Lower lobe of right lung (tissue), 2 donors: ENCODE measurements at regions not wholly inside any gene's neighbourhood (a gene's known extent, or its start where the extent isn't known, plus 50 kb on each side); places are given as distances from the start of the nearest gene placed in this dataset.

Experiments used
- ATAC-seq, 2 donors: fragments of 200-7000 bp; cut with Tn5 transposase; one replicate each; pipeline ENCODE4 v1.9.1; 2020 to 2022; ENCODE audit warnings: mild to moderate bottlenecking in 2 of 2, moderate library complexity in 2 of 2
- DNase-seq: peaks from one replicate; pipeline ENCODE4 v3.0.0-alpha.2; 2020
- H3K27ac ChIP-seq: fragments of 200-600 bp; one replicate; pipeline ENCODE4 v1.8.0; 2022
- H3K27me3 ChIP-seq: fragments of 200-600 bp; one replicate; pipeline ENCODE4 v1.8.0; 2022; ENCODE audit warnings: low read depth
- H3K36me3 ChIP-seq: fragments of 200-600 bp; one replicate; pipeline ENCODE4 v1.8.0; 2022; ENCODE audit warnings: mild to moderate bottlenecking
- H3K4me1 ChIP-seq: fragments of 200-600 bp; one replicate; pipeline ENCODE4 v1.8.0; 2022
- H3K4me3 ChIP-seq: fragments of 200-600 bp; one replicate; pipeline ENCODE4 v1.8.0; 2022; ENCODE audit warnings: mild to moderate bottlenecking
- H3K9me3 ChIP-seq: fragments of 200-600 bp; one replicate; pipeline ENCODE4 v1.8.0; 2022
- intact Hi-C: fragments of 100-400 bp; cut with DNase I; formaldehyde crosslinking; loops from one replicate; pipeline ENCODE4 v1.11.0; 2022
- TF ChIP-seq, protein P1 (sequence below): fragments of 200-600 bp; IDR thresholded peaks from one replicate; pipeline ENCODE4 v1.8.0; 2022; ENCODE audit warnings: antibody characterized with exemption, mild to moderate bottlenecking
- donor health status: DM: no; HTN: yes; CAD: no; lungs with severe emphysema.

DNA sequence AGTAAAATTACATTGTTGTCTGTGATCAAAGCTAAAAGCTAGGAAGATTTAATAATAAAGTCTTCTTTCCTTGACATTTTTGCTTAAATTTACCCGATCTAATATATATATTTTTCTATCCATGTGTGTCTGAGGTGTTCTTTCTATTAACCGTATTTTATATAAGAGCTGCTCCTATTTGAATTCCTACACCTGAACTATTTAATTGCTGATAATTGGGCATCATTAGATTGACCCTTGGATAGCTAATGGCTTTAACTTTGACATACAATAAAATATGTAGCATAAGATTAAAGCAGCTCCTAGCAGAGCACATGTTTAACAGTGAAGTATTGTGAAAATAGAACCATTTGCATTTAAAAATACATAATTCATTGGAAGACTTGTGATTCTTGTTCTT, 792.7 kb downstream of the MAT2B start:
- ATAC-seq: no peak
- Histone ChIP-seq H3K27me3 (no peaks in the 10 kb centered on the region), H3K36me3 (no peaks in the 10 kb centered on the region), H3K4me1 (no peaks in the 10 kb centered on the region), H3K4me3 (no peak overlapping the region), H3K27ac (no peak overlapping the region), H3K9me3 (no peaks in the 10 kb centered on the region)
- TF ChIP-seq, protein P1, sequence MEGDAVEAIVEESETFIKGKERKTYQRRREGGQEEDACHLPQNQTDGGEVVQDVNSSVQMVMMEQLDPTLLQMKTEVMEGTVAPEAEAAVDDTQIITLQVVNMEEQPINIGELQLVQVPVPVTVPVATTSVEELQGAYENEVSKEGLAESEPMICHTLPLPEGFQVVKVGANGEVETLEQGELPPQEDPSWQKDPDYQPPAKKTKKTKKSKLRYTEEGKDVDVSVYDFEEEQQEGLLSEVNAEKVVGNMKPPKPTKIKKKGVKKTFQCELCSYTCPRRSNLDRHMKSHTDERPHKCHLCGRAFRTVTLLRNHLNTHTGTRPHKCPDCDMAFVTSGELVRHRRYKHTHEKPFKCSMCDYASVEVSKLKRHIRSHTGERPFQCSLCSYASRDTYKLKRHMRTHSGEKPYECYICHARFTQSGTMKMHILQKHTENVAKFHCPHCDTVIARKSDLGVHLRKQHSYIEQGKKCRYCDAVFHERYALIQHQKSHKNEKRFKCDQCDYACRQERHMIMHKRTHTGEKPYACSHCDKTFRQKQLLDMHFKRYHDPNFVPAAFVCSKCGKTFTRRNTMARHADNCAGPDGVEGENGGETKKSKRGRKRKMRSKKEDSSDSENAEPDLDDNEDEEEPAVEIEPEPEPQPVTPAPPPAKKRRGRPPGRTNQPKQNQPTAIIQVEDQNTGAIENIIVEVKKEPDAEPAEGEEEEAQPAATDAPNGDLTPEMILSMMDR: no peak
- intact Hi-C loops: no loop called here
- no peak for DNase-seq

DNA sequence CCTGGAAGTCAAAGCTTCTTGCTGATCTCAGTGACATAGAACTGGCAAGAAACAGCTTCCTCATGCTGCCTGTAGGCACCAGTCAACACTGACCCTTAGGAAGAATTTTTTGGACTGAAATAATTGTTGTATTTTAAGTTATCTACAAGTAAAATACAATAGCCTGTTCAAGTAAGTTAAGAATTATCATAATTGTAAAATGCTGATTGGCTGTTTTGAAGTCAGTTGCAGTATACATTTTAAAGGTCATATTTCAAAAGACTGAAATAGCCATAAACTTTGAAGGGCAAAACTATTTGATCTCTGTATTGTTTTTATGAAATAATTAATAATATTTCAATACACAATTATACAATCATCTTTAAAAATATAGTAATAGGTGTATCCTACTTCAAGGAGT, 794.9 kb downstream of the MAT2B start:
- intact Hi-C loops: no loop called here
- H3K9me3 ChIP-seq: no peaks in the 10 kb centered on the region
- no peaks in the 10 kb centered on the region for H3K4me1 ChIP-seq
- H3K4me3 ChIP-seq: no peak overlapping the region
- H3K27me3 ChIP-seq: no peaks in the 10 kb centered on the region
- H3K27ac ChIP-seq: no peak overlapping the region
- no peak for DNase-seq
- no peaks in the 10 kb centered on the region for H3K36me3 ChIP-seq
- ATAC-seq: no peak
- TF ChIP-seq, protein P1: no peak

DNA sequence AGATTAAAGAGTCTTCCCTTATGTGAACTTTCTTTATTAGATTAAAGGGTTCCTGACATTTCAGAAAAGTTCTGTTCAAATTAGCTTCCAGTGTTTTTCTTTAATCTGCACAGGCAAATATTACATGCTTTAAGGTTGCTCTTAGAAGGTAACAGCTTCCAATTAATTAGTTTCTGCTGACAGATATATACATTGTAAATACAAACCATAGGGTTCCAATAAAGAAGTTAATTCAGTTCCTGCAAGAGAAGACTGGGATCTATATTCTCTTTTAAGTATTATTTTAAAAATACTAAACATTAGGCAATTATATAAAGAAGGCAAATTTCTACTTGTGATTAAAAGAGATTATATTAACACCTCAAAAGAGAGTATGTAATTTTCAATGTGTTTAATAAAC, 795.7 kb downstream of the MAT2B start:
- no peaks in the 10 kb centered on the region for H3K4me1 ChIP-seq
- no peaks in the 10 kb centered on the region for H3K27me3 ChIP-seq
- H3K36me3 ChIP-seq: no peaks in the 10 kb centered on the region
- H3K9me3 ChIP-seq: no peaks in the 10 kb centered on the region
- no peak overlapping the region for H3K27ac ChIP-seq
- intact Hi-C loops: no loop called here
- DNase-seq: no peak
- no peak overlapping the region for H3K4me3 ChIP-seq
- TF ChIP-seq, protein P1: no peak
- ATAC-seq: no peak

DNA sequence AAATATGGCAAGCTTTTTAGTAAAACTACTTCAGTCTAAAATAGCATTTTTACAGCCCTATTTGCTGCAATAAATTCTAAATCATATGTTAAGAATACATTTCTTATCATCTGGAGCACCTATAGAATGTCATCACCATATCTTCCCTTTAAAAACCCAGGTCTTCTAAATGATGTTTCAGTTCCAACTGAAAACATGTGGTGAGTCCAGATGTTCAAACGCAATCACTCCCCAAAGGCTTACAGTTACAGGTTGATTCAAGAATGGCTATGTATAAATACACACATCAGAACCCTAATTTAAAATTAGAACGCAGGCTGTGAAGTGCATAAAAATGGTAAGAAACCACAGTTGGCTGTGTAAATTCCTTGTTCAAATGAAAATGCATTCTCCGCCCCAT, 796.3 kb downstream of the MAT2B start:
- intact Hi-C loops: no loop called here
- DNase-seq: no peak
- TF ChIP-seq, protein P1: no peak
- no peaks in the 10 kb centered on the region for H3K4me1 ChIP-seq
- no peak overlapping the region for H3K4me3 ChIP-seq
- no peaks in the 10 kb centered on the region for H3K36me3 ChIP-seq
- H3K9me3 ChIP-seq: no peaks in the 10 kb centered on the region
- no peaks in the 10 kb centered on the region for H3K27me3 ChIP-seq
- no peak overlapping the region for H3K27ac ChIP-seq
- no peak for ATAC-seq

DNA sequence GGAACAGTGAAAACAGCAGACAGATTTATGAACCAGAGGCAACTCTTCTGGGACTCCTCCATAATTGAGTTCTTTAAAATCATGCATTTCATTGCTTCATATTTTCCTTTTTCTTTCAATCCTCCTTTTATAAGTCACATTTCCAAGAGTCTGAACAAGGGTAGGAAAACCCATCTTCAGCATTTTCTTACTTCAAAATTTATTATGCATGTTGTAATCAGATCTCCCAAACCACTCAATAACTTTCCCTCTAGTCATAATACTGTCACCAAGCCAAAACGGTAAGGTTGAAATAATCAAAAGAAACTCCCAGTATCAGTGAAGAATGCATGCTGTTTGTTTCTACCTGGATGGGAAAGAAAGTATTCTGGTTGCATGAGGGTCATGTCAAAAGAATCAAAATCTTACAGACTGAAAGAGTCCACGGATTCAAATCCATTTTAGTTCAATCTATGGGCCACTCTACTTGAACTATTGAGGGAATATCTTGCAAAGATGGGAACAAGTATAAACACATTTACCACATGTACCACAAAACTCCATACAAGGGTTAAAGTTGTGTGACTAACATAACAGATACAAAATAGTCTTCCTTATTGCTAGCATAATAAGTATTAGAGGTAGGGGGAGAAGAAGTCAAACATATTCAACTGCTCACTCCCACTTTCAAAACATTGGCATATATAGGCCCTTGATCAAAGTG, 797.3 kb downstream of the MAT2B start:
- Histone ChIP-seq H3K4me3 (no peak overlapping the region), H3K4me1 (no peaks in the 10 kb centered on the region), H3K27me3 (no peaks in the 10 kb centered on the region), H3K9me3 (no peaks in the 10 kb centered on the region), H3K27ac (no peak overlapping the region), H3K36me3 (no peaks in the 10 kb centered on the region)
- TF ChIP-seq, protein P1: no peak
- DNase-seq (no peak), ATAC-seq (no peak)
- intact Hi-C loops: no loop called here
